KMS-11 (cell line): ENCODE measurements at regions not wholly inside any gene's neighbourhood (a gene's known extent, or its start where the extent isn't known, plus 50 kb on each side); places are given as distances from the start of the nearest gene placed in this dataset.
"Not testable (repeated sequence)": the region's sequence is repeated elsewhere in the genome, so short reads cannot be mapped to it uniquely, and the experiment has no call there.

Source experiments
- H2AFZ ChIP-seq: fragments of 200-600 bp; sonication (generic); 2 replicates; pipeline ENCODE4 v1.6.1; 2016; ENCODE audit warnings: antibody characterized with exemption, mixed run types, low read depth
- H3K27ac ChIP-seq: fragments of 200-600 bp; sonication (generic); 2 replicates; pipeline ENCODE4 v1.6.1; 2016; ENCODE audit warnings: mild to moderate bottlenecking, mixed run types
- H3K27me3 ChIP-seq: fragments of 200-600 bp; sonication (generic); 2 replicates; pipeline ENCODE4 v1.6.1; 2017; ENCODE audit warnings: mild to moderate bottlenecking, low read depth, mixed run types, moderate library complexity; ENCODE audit not compliant: insufficient read depth
- H3K36me3 ChIP-seq: fragments of 200-600 bp; sonication (generic); 2 replicates; pipeline ENCODE4 v1.6.1; 2017; ENCODE audit warnings: mild to moderate bottlenecking, mixed run types; ENCODE audit not compliant: insufficient read depth
- H3K4me1 ChIP-seq: fragments of 200-600 bp; sonication (generic); 2 replicates; pipeline ENCODE4 v1.6.1; 2016; ENCODE audit warnings: mild to moderate bottlenecking, low read depth, mixed run types; ENCODE audit not compliant: poor library complexity, severe bottlenecking
- H3K4me2 ChIP-seq: fragments of 200-600 bp; sonication (generic); 2 replicates; pipeline ENCODE4 v1.7.0; 2016; ENCODE audit warnings: mild to moderate bottlenecking, mixed run types
- H3K4me3 ChIP-seq: fragments of 200-600 bp; sonication (generic); IDR thresholded peaks from 2 replicates; pipeline ENCODE4 v1.6.1; 2017; ENCODE audit warnings: low read depth, low read length, mixed read lengths; ENCODE audit not compliant: insufficient read depth
- H3K79me2 ChIP-seq: fragments of 200-600 bp; sonication (generic); 2 replicates; pipeline ENCODE4 v1.6.1; 2016; ENCODE audit warnings: low read depth, mixed run types; ENCODE audit not compliant: insufficient read depth
- H3K9ac ChIP-seq: fragments of 200-600 bp; sonication (generic); 2 replicates; pipeline ENCODE4 v1.6.1; 2016; ENCODE audit warnings: mild to moderate bottlenecking, mixed run types
- H4K20me1 ChIP-seq: fragments of 200-600 bp; sonication (generic); 2 replicates; pipeline ENCODE4 v1.6.1; 2016; ENCODE audit warnings: mild to moderate bottlenecking, mixed run types; ENCODE audit not compliant: insufficient read depth
- TF ChIP-seq, protein P1 (sequence below): fragments of 200-600 bp; sonication (generic); conservative IDR thresholded peaks from 2 replicates; pipeline ENCODE4 v1.6.1; 2017; ENCODE audit warnings: low read depth, mild to moderate bottlenecking, antibody characterized with exemption, low read length, moderate library complexity, mixed read lengths

DNA sequence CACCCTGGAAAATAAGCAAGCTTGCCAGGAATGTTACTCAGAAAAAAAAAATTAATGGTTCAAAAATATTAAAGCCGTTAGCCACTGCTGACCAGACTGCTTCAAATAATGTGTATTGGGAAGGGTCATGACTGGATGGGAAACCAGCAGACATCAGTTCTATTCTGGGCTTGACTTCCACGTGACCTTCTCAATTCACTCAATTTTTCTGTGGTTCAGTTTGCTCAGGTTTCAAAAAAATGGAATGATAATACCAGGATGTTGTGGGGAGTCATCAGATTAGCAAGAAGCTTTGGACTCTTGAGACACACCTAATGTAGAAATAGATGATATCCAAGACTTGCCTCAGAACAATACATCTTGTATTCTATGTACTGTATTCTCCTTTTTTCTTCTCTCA is 541.9 kb upstream of the BOD1L1 start:
- Histone ChIP-seq H2AFZ (no peak overlapping the region), H3K4me3 (no peak overlapping the region), H3K36me3 (no peaks in the 10 kb centered on the region), H4K20me1 (no peaks in the 10 kb centered on the region), H3K79me2 (no peaks in the 10 kb centered on the region), H3K4me1 (no peaks in the 10 kb centered on the region), H3K27ac (no peak overlapping the region), H3K9ac (no peak overlapping the region), H3K4me2 (no peak overlapping the region), H3K27me3 (no peaks in the 10 kb centered on the region)
- TF ChIP-seq, protein P1, sequence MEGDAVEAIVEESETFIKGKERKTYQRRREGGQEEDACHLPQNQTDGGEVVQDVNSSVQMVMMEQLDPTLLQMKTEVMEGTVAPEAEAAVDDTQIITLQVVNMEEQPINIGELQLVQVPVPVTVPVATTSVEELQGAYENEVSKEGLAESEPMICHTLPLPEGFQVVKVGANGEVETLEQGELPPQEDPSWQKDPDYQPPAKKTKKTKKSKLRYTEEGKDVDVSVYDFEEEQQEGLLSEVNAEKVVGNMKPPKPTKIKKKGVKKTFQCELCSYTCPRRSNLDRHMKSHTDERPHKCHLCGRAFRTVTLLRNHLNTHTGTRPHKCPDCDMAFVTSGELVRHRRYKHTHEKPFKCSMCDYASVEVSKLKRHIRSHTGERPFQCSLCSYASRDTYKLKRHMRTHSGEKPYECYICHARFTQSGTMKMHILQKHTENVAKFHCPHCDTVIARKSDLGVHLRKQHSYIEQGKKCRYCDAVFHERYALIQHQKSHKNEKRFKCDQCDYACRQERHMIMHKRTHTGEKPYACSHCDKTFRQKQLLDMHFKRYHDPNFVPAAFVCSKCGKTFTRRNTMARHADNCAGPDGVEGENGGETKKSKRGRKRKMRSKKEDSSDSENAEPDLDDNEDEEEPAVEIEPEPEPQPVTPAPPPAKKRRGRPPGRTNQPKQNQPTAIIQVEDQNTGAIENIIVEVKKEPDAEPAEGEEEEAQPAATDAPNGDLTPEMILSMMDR, result no peak

GRCh38 chr4:14169940-14170339 is 542.4 kb upstream of the BOD1L1 start:
- not testable (repeated sequence) for H3K9ac ChIP-seq, H3K4me1 ChIP-seq, H4K20me1 ChIP-seq, H3K79me2 ChIP-seq, H3K4me3 ChIP-seq, H3K27me3 ChIP-seq, H3K36me3 ChIP-seq, H3K27ac ChIP-seq, H3K4me2 ChIP-seq, H2AFZ ChIP-seq

- Histone ChIP-seq H4K20me1 (no peaks in the 10 kb centered on the region), H2AFZ (no peak overlapping the region), H3K4me3 (no peak overlapping the region), H3K36me3 (no peaks in the 10 kb centered on the region), H3K79me2 (no peaks in the 10 kb centered on the region), H3K4me2 (no peak overlapping the region), H3K27me3 (no peaks in the 10 kb centered on the region), H3K4me1 (no peaks in the 10 kb centered on the region), H3K27ac (no peak overlapping the region), H3K9ac (no peak overlapping the region)
- TF ChIP-seq, protein P1, result no peak
Measured at GRCh38 chr4:14176613-14177012, 549.1 kb upstream of the BOD1L1 start.

DNA sequence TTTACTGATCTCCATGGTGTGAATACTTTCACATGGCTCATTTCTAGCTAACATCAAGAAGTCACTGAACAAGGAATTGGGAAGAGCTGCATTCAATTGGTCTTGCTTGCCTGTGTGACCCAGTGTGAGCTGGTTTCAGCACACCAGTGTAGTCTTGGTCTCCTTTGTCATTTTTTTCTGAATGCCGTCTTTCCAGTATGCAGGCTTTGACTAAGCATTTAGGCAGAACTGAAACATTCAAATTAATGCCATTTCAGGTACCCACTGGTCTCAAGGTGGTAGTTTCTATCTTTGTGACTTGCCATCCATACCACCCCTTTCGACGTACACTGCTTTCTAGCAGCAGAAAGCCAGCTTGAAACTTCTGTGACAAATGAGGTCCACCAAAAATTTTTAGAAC is 550.5 kb upstream of the BOD1L1 start:
- Histone ChIP-seq H3K9ac (no peak overlapping the region), H3K4me1 (no peaks in the 10 kb centered on the region), H3K36me3 (no peaks in the 10 kb centered on the region), H2AFZ (no peak overlapping the region), H3K27ac (no peak overlapping the region), H3K79me2 (no peaks in the 10 kb centered on the region), H3K4me3 (no peak overlapping the region), H3K27me3 (no peaks in the 10 kb centered on the region), H4K20me1 (no peaks in the 10 kb centered on the region), H3K4me2 (no peak overlapping the region)
- TF ChIP-seq, protein P1, result no peak

- Histone ChIP-seq H3K4me3 (no peak overlapping the region), H3K9ac (no peak overlapping the region), H3K4me2 (no peak overlapping the region), H2AFZ (no peak overlapping the region), H3K4me1 (no peaks in the 10 kb centered on the region), H3K36me3 (no peaks in the 10 kb centered on the region), H3K79me2 (no peaks in the 10 kb centered on the region), H4K20me1 (no peaks in the 10 kb centered on the region), H3K27me3 (no peaks in the 10 kb centered on the region), H3K27ac (no peak overlapping the region)
- TF ChIP-seq, protein P1, result no peak
Measured at GRCh38 chr4:14178421-14178820, 550.9 kb upstream of the BOD1L1 start.
